Neural cell (in vitro differentiated cells): ENCODE measurements at regions not wholly inside any gene's neighbourhood (a gene's known extent, or its start where the extent isn't known, plus 50 kb on each side); places are given as distances from the start of the nearest gene placed in this dataset.

ENCODE experiments used
- H2AFZ ChIP-seq: fragments of 200-600, 300-800 bp; sonication (generic), shearing (Covaris generic); 2 replicates; pipeline ENCODE4 v1.6.0; 2014; ENCODE audit warnings: low read depth, mild to moderate bottlenecking, antibody characterized with exemption, low read length, moderate library complexity
- H3F3A ChIP-seq: fragments of 200-600 bp; shearing (Covaris generic); 2 replicates; pipeline ENCODE4 v1.6.1; 2016; ENCODE audit warnings: mild to moderate bottlenecking, moderate library complexity, mixed read lengths, antibody characterized with exemption, low read length; ENCODE audit not compliant: insufficient read depth, poor library complexity, severe bottlenecking
- H3K27ac ChIP-seq: fragments of 200-600, 300-800 bp; sonication (generic), shearing (Covaris generic); 2 replicates; pipeline ENCODE4 v1.5.1; 2014; ENCODE audit warnings: mild to moderate bottlenecking, low read length, moderate library complexity
- H3K27me3 ChIP-seq: fragments of 300-800, 200-600 bp; sonication (generic), shearing (Covaris generic); 2 replicates; pipeline ENCODE4 v1.6.0; 2014; ENCODE audit warnings: mild to moderate bottlenecking, low read depth, low read length, moderate library complexity; ENCODE audit not compliant: insufficient read depth
- H3K36me3 ChIP-seq: fragments of 300-800, 200-600 bp; sonication (generic), shearing (Covaris generic); 2 replicates; pipeline ENCODE4 v1.5.1; 2014; ENCODE audit warnings: mild to moderate bottlenecking, antibody characterized with exemption, low read length, moderate library complexity; ENCODE audit not compliant: insufficient read depth
- H3K4me2 ChIP-seq: fragments of 300-800, 200-600 bp; sonication (generic), shearing (Covaris generic); 2 replicates; pipeline ENCODE4 v1.6.0; 2014; ENCODE audit warnings: mild to moderate bottlenecking, low read length
- H3K4me3 ChIP-seq: fragments of 300-800, 200-600 bp; sonication (generic), shearing (Covaris generic); 2 replicates; pipeline ENCODE4 v1.5.1; 2014; ENCODE audit warnings: mild to moderate bottlenecking, low read length, moderate library complexity
- H3K79me2 ChIP-seq: fragments of 200-600 bp; shearing (Covaris generic); replicated peaks from 2 replicates; pipeline ENCODE4 v1.6.0; 2014; ENCODE audit warnings: mild to moderate bottlenecking, low read length, moderate library complexity; ENCODE audit not compliant: insufficient read depth
- H3K9ac ChIP-seq: fragments of 300-800, 200-600 bp; sonication (generic), shearing (Covaris generic); 2 replicates; pipeline ENCODE4 v1.6.1; 2016; ENCODE audit warnings: mild to moderate bottlenecking, low read length, mixed read lengths
- H3K9me2 ChIP-seq: fragments of 200-600 bp; shearing (Covaris generic); 2 replicates; pipeline ENCODE4 v1.6.1; 2016; ENCODE audit warnings: mild to moderate bottlenecking, low read length, mixed read lengths; ENCODE audit not compliant: insufficient read depth
- H3K9me3 ChIP-seq: fragments of 200-600, 300-800 bp; sonication (generic), shearing (Covaris generic); 2 replicates; pipeline ENCODE4 v1.6.1; 2016; ENCODE audit warnings: mild to moderate bottlenecking, mixed run types, low read length, moderate library complexity, mixed read lengths
- H4K20me1 ChIP-seq: fragments of 200-600 bp; shearing (Covaris generic); 2 replicates; pipeline ENCODE4 v1.6.1; 2016; ENCODE audit warnings: mild to moderate bottlenecking, mixed run types; ENCODE audit not compliant: insufficient read depth
- CTCF ChIP-seq: fragments of 450-650 bp; IDR thresholded peaks from 2 replicates; pipeline ENCODE4 v1.5.1; 2014; ENCODE audit warnings: antibody characterized with exemption, mild to moderate bottlenecking, moderate library complexity; ENCODE audit not compliant: poor library complexity, severe bottlenecking
- EP300 ChIP-seq: fragments of 450-650 bp; conservative IDR thresholded peaks from 2 replicates; pipeline ENCODE4 v1.6.1; 2014; ENCODE audit warnings: antibody characterized with exemption, mild to moderate bottlenecking, moderate library complexity; ENCODE audit not compliant: poor library complexity, severe bottlenecking
- EZH2 ChIP-seq: fragments of 200-600, 300-800 bp; shearing (Covaris generic), sonication (generic); IDR thresholded peaks from 2 replicates; pipeline ENCODE4 v1.6.1; 2014; ENCODE audit warnings: antibody characterized with exemption, low read length, borderline replicate concordance, mild to moderate bottlenecking; ENCODE audit not compliant: insufficient read depth, poor library complexity, severe bottlenecking
- MXI1 ChIP-seq: fragments of 450-650 bp; conservative IDR thresholded peaks from 2 replicates; pipeline ENCODE4 v1.6.1; 2014; ENCODE audit warnings: antibody characterized with exemption, mild to moderate bottlenecking; ENCODE audit not compliant: poor library complexity, severe bottlenecking
- POLR2AphosphoS5 ChIP-seq: IDR thresholded peaks from 2 replicates; pipeline ENCODE4 v1.6.1; 2012
- RAD21 ChIP-seq: fragments of 450-650 bp; conservative IDR thresholded peaks from 2 replicates; pipeline ENCODE4 v1.6.1; 2014; ENCODE audit warnings: antibody characterized with exemption, mild to moderate bottlenecking, moderate library complexity
- SMC3 ChIP-seq: fragments of 450-650 bp; conservative IDR thresholded peaks from 2 replicates; pipeline ENCODE4 v1.6.1; 2014; ENCODE audit warnings: antibody characterized with exemption, mild to moderate bottlenecking, moderate library complexity; ENCODE audit not compliant: poor library complexity
- TAF1 ChIP-seq: IDR thresholded peaks from 2 replicates; pipeline ENCODE4 v1.6.1; 2012; ENCODE audit warnings: low read depth
- TF ChIP-seq, protein P1 (sequence below): IDR thresholded peaks from 2 replicates; pipeline ENCODE4 v1.6.1; 2012; ENCODE audit warnings: borderline replicate concordance

DNA sequence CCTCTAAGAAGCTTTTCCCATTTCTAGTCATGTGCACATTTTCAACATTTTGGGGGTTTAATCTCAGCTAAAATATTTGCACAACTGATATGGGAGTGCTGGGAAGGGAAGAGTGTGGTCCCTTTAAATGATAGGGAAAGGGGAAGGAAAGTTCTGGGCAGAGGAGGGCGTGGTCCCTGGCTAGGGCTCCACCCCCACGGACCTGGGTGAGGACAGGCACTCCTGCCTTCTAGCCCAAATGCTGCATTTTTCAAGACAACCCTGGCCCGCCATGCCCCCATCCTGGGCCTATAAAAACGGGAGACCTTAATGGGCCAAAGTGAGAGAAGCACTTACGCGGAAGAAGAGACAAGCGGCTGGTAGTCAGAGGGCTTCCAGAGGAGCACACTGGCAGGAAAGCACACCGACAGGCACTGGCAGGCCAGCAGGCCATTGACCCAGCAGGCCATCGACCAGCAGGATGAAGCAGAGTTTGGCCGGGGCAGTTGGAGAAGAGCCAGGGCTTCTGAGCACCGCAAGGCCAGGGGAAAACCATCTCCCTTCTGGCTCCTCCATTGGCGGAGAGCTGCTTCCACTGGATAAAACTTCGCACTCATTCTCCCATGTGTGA lies 266.7 kb downstream of the SPRY2 start:
- Histone ChIP-seq H3K4me2 (no peak overlapping the region), H3K4me3 (no peak overlapping the region), H3K27me3 (no peaks in the 10 kb centered on the region), H3K9me2 (no peaks in the 10 kb centered on the region), H3K9ac (no peak overlapping the region), H3K36me3 (no peaks in the 10 kb centered on the region), H3K79me2 (no peaks in the 10 kb centered on the region), H2AFZ (no peak overlapping the region), H3K9me3 (no peaks in the 10 kb centered on the region), H3K27ac (no peak overlapping the region), H4K20me1 (no peaks in the 10 kb centered on the region), H3F3A (no peaks in the 10 kb centered on the region)
- TF ChIP-seq EP300 (no peak), RAD21 (no peak), TAF1 (no peak), MXI1 (no peak), EZH2 (no peak), SMC3 (no peak), CTCF (no peak)

GRCh38 chr13:80072231-80072630 lies 268.7 kb downstream of the SPRY2 start:
- H3K27ac ChIP-seq = no peak overlapping the region
- H3F3A ChIP-seq = no peaks in the 10 kb centered on the region
- H3K27me3 ChIP-seq = no peaks in the 10 kb centered on the region
- no peaks in the 10 kb centered on the region for H3K36me3 ChIP-seq
- no peaks in the 10 kb centered on the region for H3K79me2 ChIP-seq
- no peak overlapping the region for H2AFZ ChIP-seq
- no peak overlapping the region for H3K4me2 ChIP-seq
- no peaks in the 10 kb centered on the region for H3K9me2 ChIP-seq
- no peak overlapping the region for H3K9ac ChIP-seq
- no peaks in the 10 kb centered on the region for H4K20me1 ChIP-seq
- H3K9me3 ChIP-seq = no peaks in the 10 kb centered on the region
- H3K4me3 ChIP-seq = no peak overlapping the region
- TF ChIP-seq POLR2AphosphoS5 = no peak
- no peak for TF ChIP-seq CTCF
- TF ChIP-seq SMC3 = no peak
- TF ChIP-seq RAD21 = no peak
- no peak for TF ChIP-seq EP300
- no peak for TF ChIP-seq MXI1
- no peak for TF ChIP-seq EZH2

- Histone ChIP-seq H3K79me2 (no peaks in the 10 kb centered on the region), H4K20me1 (no peaks in the 10 kb centered on the region), H3K27ac (no peak overlapping the region), H3K9me2 (no peaks in the 10 kb centered on the region), H2AFZ (no peak overlapping the region), H3K9ac (no peak overlapping the region), H3K27me3 (no peaks in the 10 kb centered on the region), H3K9me3 (no peaks in the 10 kb centered on the region), H3K36me3 (no peaks in the 10 kb centered on the region), H3K4me3 (no peak overlapping the region), H3K4me2 (no peak overlapping the region), H3F3A (no peaks in the 10 kb centered on the region)
- TF ChIP-seq SMC3 (no peak), CTCF (no peak), MXI1 (no peak), EZH2 (no peak), EP300 (no peak), RAD21 (no peak), TAF1 (no peak), POLR2AphosphoS5 (no peak)
- TF ChIP-seq, protein P1, sequence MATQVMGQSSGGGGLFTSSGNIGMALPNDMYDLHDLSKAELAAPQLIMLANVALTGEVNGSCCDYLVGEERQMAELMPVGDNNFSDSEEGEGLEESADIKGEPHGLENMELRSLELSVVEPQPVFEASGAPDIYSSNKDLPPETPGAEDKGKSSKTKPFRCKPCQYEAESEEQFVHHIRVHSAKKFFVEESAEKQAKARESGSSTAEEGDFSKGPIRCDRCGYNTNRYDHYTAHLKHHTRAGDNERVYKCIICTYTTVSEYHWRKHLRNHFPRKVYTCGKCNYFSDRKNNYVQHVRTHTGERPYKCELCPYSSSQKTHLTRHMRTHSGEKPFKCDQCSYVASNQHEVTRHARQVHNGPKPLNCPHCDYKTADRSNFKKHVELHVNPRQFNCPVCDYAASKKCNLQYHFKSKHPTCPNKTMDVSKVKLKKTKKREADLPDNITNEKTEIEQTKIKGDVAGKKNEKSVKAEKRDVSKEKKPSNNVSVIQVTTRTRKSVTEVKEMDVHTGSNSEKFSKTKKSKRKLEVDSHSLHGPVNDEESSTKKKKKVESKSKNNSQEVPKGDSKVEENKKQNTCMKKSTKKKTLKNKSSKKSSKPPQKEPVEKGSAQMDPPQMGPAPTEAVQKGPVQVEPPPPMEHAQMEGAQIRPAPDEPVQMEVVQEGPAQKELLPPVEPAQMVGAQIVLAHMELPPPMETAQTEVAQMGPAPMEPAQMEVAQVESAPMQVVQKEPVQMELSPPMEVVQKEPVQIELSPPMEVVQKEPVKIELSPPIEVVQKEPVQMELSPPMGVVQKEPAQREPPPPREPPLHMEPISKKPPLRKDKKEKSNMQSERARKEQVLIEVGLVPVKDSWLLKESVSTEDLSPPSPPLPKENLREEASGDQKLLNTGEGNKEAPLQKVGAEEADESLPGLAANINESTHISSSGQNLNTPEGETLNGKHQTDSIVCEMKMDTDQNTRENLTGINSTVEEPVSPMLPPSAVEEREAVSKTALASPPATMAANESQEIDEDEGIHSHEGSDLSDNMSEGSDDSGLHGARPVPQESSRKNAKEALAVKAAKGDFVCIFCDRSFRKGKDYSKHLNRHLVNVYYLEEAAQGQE = no peak
These were observed 270.8 kb downstream of the SPRY2 start for GRCh38 chr13:80070024-80070703.
